Neural crest cell (in vitro differentiated cells): ENCODE measurements at regions not wholly inside any gene's neighbourhood (a gene's known extent, or its start where the extent isn't known, plus 50 kb on each side); places are given as distances from the start of the nearest gene placed in this dataset.
A peak's percentile ranks its signal among the peaks of the same experiment; 100 is the strongest.

Experiments
- DNase-seq: peaks from one replicate; pipeline ENCODE4 v3.0.0; 2021; ENCODE audit warnings: low read depth, mixed read lengths, low spot score
- H3K27ac Mint-ChIP-seq: one replicate; pipeline ENCODE4 v1.8.0; 2021; ENCODE audit warnings: mild to moderate bottlenecking, mixed read lengths; ENCODE audit not compliant: unreplicated experiment
- H3K27me3 Mint-ChIP-seq: 2 replicates; pipeline ENCODE4 v1.8.0; 2021; ENCODE audit warnings: low read depth, mild to moderate bottlenecking, mixed read lengths
- H3K36me3 Mint-ChIP-seq: 2 replicates; pipeline ENCODE4 v1.8.0; 2021; ENCODE audit warnings: low read depth, mild to moderate bottlenecking, mixed read lengths
- H3K4me1 Mint-ChIP-seq: 2 replicates; pipeline ENCODE4 v1.8.0; 2021; ENCODE audit warnings: mixed read lengths
- H3K4me3 Mint-ChIP-seq: one replicate; pipeline ENCODE4 v1.8.0; 2021; ENCODE audit warnings: mild to moderate bottlenecking, mixed read lengths
- H3K9me3 Mint-ChIP-seq: 2 replicates; pipeline ENCODE4 v1.8.0; 2021; ENCODE audit warnings: mixed read lengths
- TF ChIP-seq, protein P1 (sequence below): fragments of 200-600 bp; sonication (generic); conservative IDR thresholded peaks from 2 replicates; pipeline ENCODE4 v1.5.0; 2021; ENCODE audit warnings: antibody characterized with exemption, mild to moderate bottlenecking

DNA sequence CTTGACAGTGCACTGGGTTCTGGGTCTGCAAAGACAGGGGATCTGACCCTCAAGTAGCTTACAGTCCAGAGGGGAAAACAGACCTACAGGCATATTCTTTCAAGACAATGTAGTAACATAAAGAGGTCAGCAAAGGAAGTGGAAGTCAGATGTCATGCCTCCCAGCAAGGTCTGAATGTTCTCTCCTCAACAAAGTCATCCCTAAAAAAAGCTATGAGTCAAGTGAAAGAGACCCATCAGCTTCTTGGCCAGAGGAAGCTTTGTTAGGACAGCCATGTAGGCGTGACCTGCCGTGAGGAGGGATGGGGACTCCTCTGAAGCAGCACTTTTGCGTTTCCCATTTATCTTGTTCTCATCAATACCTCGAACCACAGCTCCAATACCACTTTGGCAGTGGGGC is 331.6 kb upstream of the NR2F2 start:
- H3K4me3 Mint-ChIP-seq: no peak overlapping the region
- TF ChIP-seq, protein P1, sequence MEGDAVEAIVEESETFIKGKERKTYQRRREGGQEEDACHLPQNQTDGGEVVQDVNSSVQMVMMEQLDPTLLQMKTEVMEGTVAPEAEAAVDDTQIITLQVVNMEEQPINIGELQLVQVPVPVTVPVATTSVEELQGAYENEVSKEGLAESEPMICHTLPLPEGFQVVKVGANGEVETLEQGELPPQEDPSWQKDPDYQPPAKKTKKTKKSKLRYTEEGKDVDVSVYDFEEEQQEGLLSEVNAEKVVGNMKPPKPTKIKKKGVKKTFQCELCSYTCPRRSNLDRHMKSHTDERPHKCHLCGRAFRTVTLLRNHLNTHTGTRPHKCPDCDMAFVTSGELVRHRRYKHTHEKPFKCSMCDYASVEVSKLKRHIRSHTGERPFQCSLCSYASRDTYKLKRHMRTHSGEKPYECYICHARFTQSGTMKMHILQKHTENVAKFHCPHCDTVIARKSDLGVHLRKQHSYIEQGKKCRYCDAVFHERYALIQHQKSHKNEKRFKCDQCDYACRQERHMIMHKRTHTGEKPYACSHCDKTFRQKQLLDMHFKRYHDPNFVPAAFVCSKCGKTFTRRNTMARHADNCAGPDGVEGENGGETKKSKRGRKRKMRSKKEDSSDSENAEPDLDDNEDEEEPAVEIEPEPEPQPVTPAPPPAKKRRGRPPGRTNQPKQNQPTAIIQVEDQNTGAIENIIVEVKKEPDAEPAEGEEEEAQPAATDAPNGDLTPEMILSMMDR: no peak
- H3K9me3 Mint-ChIP-seq: no peaks in the 10 kb centered on the region
- no peak for DNase-seq
- peaks cover 44% of the 10 kb centered on the region for H3K4me1 Mint-ChIP-seq
- H3K36me3 Mint-ChIP-seq: no peaks in the 10 kb centered on the region
- no peaks in the 10 kb centered on the region for H3K27me3 Mint-ChIP-seq
- H3K27ac Mint-ChIP-seq: no peak overlapping the region

- peaks cover 7% of the 10 kb centered on the region for H3K9me3 Mint-ChIP-seq
- TF ChIP-seq, protein P1: no peak
- no peak overlapping the region for H3K27ac Mint-ChIP-seq
- no peak for DNase-seq
- H3K4me3 Mint-ChIP-seq: no peak overlapping the region
- no peaks in the 10 kb centered on the region for H3K27me3 Mint-ChIP-seq
- peaks cover 4% of the 10 kb centered on the region for H3K36me3 Mint-ChIP-seq
- peaks cover 10% of the 10 kb centered on the region for H3K4me1 Mint-ChIP-seq
These were observed 327.3 kb upstream of the NR2F2 start for GRCh38 chr15:96002890-96003859.

DNA sequence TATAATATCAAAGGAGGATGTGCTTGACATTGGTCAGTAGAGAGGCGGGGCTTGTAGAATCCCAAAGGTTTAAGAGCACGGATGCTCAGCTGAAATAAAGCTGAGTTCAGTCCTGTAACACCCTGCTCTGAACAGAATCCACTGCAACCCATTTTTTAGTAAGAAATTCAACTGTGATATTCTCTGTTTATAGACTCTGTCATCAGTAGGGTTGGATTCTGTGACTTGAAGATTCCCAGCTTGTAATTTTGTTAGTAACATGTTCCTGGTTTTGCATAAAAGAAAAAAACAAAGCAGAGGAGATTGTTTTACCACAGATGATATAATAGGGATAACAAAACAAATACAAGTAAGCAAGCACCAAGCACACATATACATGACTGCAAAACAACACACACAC is 324.6 kb upstream of the NR2F2 start:
- peaks cover 14% of the 10 kb centered on the region for H3K9me3 Mint-ChIP-seq
- no peak for DNase-seq
- peaks cover 9% of the 10 kb centered on the region for H3K4me1 Mint-ChIP-seq
- H3K4me3 Mint-ChIP-seq: no peak overlapping the region
- TF ChIP-seq, protein P1: no peak
- peaks cover 7% of the 10 kb centered on the region for H3K36me3 Mint-ChIP-seq
- no peaks in the 10 kb centered on the region for H3K27me3 Mint-ChIP-seq
- H3K27ac Mint-ChIP-seq: no peak overlapping the region

DNA sequence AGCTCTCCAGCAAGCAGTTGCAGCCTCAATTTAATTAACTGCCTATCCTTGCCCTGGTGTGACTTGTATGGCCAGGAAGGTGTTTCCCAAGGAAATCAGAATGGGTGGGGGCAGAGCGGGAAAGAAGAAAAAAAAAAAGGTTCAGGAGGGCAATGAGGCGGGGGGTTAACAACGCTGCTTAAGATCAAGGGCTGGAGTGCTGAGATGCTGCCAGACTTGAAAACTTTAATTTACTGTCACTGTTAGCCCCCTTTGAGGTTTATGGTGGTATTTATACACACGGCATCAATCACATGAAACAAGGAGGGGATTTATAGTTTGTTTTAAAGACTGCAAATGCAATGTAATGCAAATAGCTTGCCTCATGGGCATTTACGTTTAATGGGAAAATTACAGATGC is 319.4 kb upstream of the NR2F2 start:
- Mint-ChIP-seq H3K27me3 (no peaks in the 10 kb centered on the region), H3K4me3 (peak overlapping the region; percentile 6), H3K4me1 (peaks cover 13% of the 10 kb centered on the region), H3K36me3 (peaks cover 20% of the 10 kb centered on the region), H3K9me3 (peaks cover 26% of the 10 kb centered on the region), H3K27ac (no peak overlapping the region)
- no peak for DNase-seq
- TF ChIP-seq, protein P1: no peak

GRCh38 chr15:96014939-96015338 is 315.6 kb upstream of the NR2F2 start:
- H3K36me3 Mint-ChIP-seq: peaks cover 13% of the 10 kb centered on the region
- no peak overlapping the region for H3K27ac Mint-ChIP-seq
- H3K9me3 Mint-ChIP-seq: peaks cover 13% of the 10 kb centered on the region
- no peak overlapping the region for H3K4me3 Mint-ChIP-seq
- H3K27me3 Mint-ChIP-seq: no peaks in the 10 kb centered on the region
- DNase-seq: no peak
- TF ChIP-seq, protein P1: no peak
- H3K4me1 Mint-ChIP-seq: peaks cover 27% of the 10 kb centered on the region
